HG03460 (cell line): ENCODE measurements at regions not wholly inside any gene's neighbourhood (a gene's known extent, or its start where the extent isn't known, plus 50 kb on each side); places are given as distances from the start of the nearest gene placed in this dataset.

Experiments
- ATAC-seq: cut with Tn5 transposase; IDR thresholded peaks from one replicate; pipeline ENCODE4 v1.9.1; 2021; ENCODE audit not compliant: unreplicated experiment

- no peak for ATAC-seq
Measured at GRCh38 chr4:176898791-176899190, 106.1 kb upstream of the VEGFC start.

GRCh38 chr4:176902710-176903323 lies 110.1 kb upstream of the VEGFC start:
- ATAC-seq = peak; percentile 97

- no peak for ATAC-seq
Measured at GRCh38 chr4:176906709-176907108, 114.0 kb upstream of the VEGFC start.

- ATAC-seq = no peak
Measured at GRCh38 chr4:176910646-176911045, 117.9 kb upstream of the VEGFC start.

GRCh38 chr4:176919631-176920030 lies 126.9 kb upstream of the VEGFC start:
- no peak for ATAC-seq

- no peak for ATAC-seq
Measured at GRCh38 chr4:176920694-176921093, 128.0 kb upstream of the VEGFC start.

- no peak for ATAC-seq
Measured at GRCh38 chr4:176921256-176921655, 128.5 kb upstream of the VEGFC start.

GRCh38 chr4:176924238-176924637 lies 131.5 kb upstream of the VEGFC start:
- no peak for ATAC-seq

- ATAC-seq = no peak
Measured at GRCh38 chr4:176925962-176926361, 133.2 kb upstream of the VEGFC start.

- no peak for ATAC-seq
Measured at GRCh38 chr4:176927117-176927516, 134.4 kb upstream of the VEGFC start.

- no peak for ATAC-seq
Measured at GRCh38 chr4:176927664-176928063, 134.9 kb upstream of the VEGFC start.

- ATAC-seq = no peak
Measured at GRCh38 chr4:176939445-176939844, 146.7 kb upstream of the VEGFC start.

- ATAC-seq = no peak
Measured at GRCh38 chr4:176945334-176945733, 152.6 kb upstream of the VEGFC start.

GRCh38 chr4:176949029-176949428 lies 156.3 kb upstream of the VEGFC start:
- ATAC-seq = no peak

GRCh38 chr4:176953021-176953420 lies 160.3 kb upstream of the VEGFC start:
- no peak for ATAC-seq

GRCh38 chr4:176957353-176958118 lies 164.8 kb upstream of the VEGFC start:
- ATAC-seq = no peak

GRCh38 chr4:176959980-176960379 lies 167.3 kb upstream of the VEGFC start:
- ATAC-seq = no peak

- no peak for ATAC-seq
Measured at GRCh38 chr4:176963121-176963520, 170.4 kb upstream of the VEGFC start.

GRCh38 chr4:176964116-176964691 lies 171.5 kb upstream of the VEGFC start:
- ATAC-seq = no peak

- no peak for ATAC-seq
Measured at GRCh38 chr4:176967586-176967985, 174.9 kb upstream of the VEGFC start.

- no peak for ATAC-seq
Measured at GRCh38 chr4:176968094-176968493, 175.4 kb upstream of the VEGFC start.

GRCh38 chr4:176969011-176969410 lies 176.3 kb upstream of the VEGFC start:
- no peak for ATAC-seq
